Activated T-cell treated with anti-CD3 and anti-CD28 coated beads, Interleukin-2, amount 50 U/mL, for 72 hours (primary cell): ENCODE measurements at regions not wholly inside any gene's neighbourhood (a gene's known extent, or its start where the extent isn't known, plus 50 kb on each side); places are given as distances from the start of the nearest gene placed in this dataset.

Source experiments
- ATAC-seq, 2 donors: fragments of 150-1000 bp; cut with Tn5 transposase; replicated peaks in 1 of 2; 2 replicates each; pipeline ENCODE4 v1.10.0; 2021; ENCODE audit warnings: moderate library complexity in 2 of 2, mild to moderate bottlenecking in 1 of 2
- DNase-seq, 2 donors: peaks; one replicate each; pipeline ENCODE4 v3.0.0; 2021 to 2022; ENCODE audit warnings: mixed read lengths in 1 of 2
- H3K27ac Mint-ChIP-seq: one replicate; pipeline ENCODE4 v1.8.0; 2022; ENCODE audit warnings: mild to moderate bottlenecking, moderate library complexity, mixed read lengths
- H3K27me3 Mint-ChIP-seq: one replicate; pipeline ENCODE4 v1.8.0; 2022; ENCODE audit warnings: low read depth, mixed read lengths
- H3K36me3 Mint-ChIP-seq, 2 donors: one replicate each; pipeline ENCODE4 v1.8.0; 2022; ENCODE audit warnings: mixed read lengths in 2 of 2, mild to moderate bottlenecking in 1 of 2; ENCODE audit not compliant: insufficient read depth in 2 of 2
- H3K4me1 Mint-ChIP-seq: one replicate; pipeline ENCODE4 v1.8.0; 2022; ENCODE audit warnings: low read depth, mixed read lengths
- H3K4me3 Mint-ChIP-seq, 2 donors: one replicate each; pipeline ENCODE4 v1.8.0; 2022; ENCODE audit warnings: mild to moderate bottlenecking in 2 of 2, mixed read lengths in 2 of 2, moderate library complexity in 2 of 2
- H3K9me3 Mint-ChIP-seq, 2 donors: one replicate each; pipeline ENCODE4 v1.8.0; 2022; ENCODE audit warnings: mixed read lengths in 2 of 2

DNA sequence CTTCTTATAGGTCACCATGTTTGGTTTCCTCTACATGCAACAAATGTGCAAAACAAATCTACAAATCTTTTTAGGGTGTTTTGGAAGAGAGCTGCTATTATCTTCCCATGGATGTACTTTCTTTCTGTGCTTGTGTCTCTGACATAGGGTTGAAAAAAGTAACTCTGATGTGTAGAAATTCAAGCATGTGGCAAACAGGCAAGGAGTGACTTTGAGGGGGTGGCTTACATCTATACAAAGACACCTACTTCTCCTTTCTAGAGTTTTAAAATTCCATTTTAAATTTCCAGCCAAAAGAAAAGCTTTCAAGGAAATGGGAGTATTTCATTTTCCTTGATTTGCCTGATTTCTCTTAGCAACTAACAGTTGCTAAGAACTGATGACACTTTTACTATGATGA lies 904.8 kb upstream of the CELF4 start:
- no peaks in the 10 kb centered on the region for H3K4me1 Mint-ChIP-seq
- H3K36me3 Mint-ChIP-seq, result peaks cover 0 to 2% of the 10 kb centered on the region in 2 donors
- no peak overlapping the region for H3K4me3 Mint-ChIP-seq
- ATAC-seq (no peak), DNase-seq (no peak)
- H3K9me3 Mint-ChIP-seq, result peaks cover 3% of the 10 kb centered on the region in 2 donors
- H3K27me3 Mint-ChIP-seq, result peaks cover 10% of the 10 kb centered on the region
- H3K27ac Mint-ChIP-seq, result no peak overlapping the region

- DNase-seq (no peak), ATAC-seq (no peak)
- H3K9me3 Mint-ChIP-seq, result peaks cover 0 to 5% of the 10 kb centered on the region in 2 donors
- H3K36me3 Mint-ChIP-seq, result no peaks in the 10 kb centered on the region
- peaks cover 10% of the 10 kb centered on the region for H3K27me3 Mint-ChIP-seq
- peaks cover 4% of the 10 kb centered on the region for H3K4me1 Mint-ChIP-seq
- H3K27ac Mint-ChIP-seq, result no peak overlapping the region
- no peak overlapping the region for H3K4me3 Mint-ChIP-seq
Observed at GRCh38 chr18:38466426-38466825, 900.8 kb upstream of the CELF4 start.

DNA sequence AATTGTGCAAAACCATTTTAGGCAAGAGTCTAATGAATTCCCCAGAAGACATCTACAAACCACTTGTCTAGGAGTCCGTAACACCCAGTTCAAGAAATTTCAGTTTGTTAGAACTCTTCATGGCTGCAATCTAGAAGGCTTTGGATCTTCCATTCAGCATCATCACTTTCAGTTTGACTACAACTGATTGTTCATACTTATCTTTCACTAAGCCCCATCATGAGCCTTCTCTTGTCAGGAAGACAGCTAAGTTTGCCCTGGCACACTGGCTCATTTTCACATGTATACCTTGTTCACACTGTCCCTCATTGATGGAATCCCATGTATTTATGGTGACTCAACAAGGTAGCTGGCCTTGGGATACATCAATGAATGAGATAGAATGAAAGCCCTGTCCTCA lies 898.4 kb upstream of the CELF4 start:
- peak; percentile 23 to 72 for ATAC-seq
- peak in 1 of 2 donors; percentile 0 for DNase-seq
- peaks cover 2% of the 10 kb centered on the region for H3K27me3 Mint-ChIP-seq
- H3K4me1 Mint-ChIP-seq, result peaks cover 4% of the 10 kb centered on the region
- no peak overlapping the region for H3K27ac Mint-ChIP-seq
- H3K9me3 Mint-ChIP-seq, result peaks cover 0 to 5% of the 10 kb centered on the region in 2 donors
- no peak overlapping the region for H3K4me3 Mint-ChIP-seq
- H3K36me3 Mint-ChIP-seq, result no peaks in the 10 kb centered on the region

DNA sequence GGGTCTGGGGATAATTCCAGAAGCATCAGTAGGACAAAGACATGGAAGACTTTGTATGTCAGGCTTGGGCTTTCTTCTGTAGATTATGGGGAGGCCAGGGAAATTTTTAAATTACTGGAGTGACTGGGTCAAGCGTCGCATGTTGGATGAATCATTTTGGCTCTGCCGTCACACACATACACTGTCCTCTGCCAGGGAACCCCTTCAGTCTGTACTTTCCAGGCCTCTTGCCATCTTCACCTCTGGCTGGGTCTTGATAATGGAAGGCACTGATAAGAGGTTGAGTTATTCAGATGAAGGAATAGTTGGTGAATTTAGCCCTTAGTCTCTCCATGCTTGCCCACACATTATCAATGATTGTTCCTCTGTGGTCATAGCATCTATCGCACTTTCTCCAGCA lies 895.1 kb upstream of the CELF4 start:
- DNase-seq (no peak), ATAC-seq (no peak)
- Mint-ChIP-seq H3K27me3 (no peaks in the 10 kb centered on the region), H3K4me1 (peaks cover 4% of the 10 kb centered on the region), H3K36me3 (no peaks in the 10 kb centered on the region), H3K9me3 (peaks cover 0 to 5% of the 10 kb centered on the region in 2 donors), H3K4me3 (no peak overlapping the region), H3K27ac (no peak overlapping the region)

DNA sequence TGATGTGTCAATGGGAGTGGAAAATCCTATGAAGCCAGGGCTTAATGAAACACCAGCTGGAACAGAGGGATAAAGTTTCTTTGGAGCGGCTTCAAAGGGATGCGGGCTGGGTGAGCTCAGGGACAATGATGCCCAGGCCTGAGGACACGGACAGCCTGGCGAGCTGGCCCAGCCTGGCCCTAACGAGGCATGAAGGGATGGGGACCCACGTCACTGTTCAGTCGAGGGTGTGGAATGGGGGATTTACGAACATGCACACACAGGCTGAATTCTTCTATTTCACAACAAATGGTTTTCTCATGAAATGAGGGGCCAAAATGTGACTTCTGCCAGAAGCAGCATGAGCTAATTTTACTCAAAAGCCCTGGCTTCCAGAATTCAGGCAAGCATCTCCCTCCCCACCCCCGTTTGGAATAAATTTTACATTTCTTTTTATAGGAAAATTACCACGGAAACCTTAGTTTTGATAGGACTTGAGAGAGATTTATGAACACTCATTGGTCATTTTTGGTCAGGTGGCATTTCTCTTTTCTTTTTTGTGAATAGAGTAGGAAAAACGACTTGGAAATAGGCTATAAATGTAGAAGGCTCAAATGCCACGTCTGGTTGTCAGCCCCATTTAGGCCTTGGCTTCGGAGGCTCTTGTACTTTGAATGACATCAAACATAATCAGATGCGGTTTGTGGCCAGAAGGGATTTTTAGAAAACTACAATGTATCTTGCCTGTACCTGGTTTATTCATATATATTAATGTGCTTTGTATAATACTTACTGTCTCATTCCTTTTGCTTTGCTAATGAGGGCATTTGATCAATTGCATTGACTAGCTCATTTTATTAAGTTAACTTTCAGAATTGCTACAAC lies 893.8 kb upstream of the CELF4 start:
- Mint-ChIP-seq H3K27me3 (no peaks in the 10 kb centered on the region), H3K9me3 (peaks cover 0 to 1% of the 10 kb centered on the region in 2 donors), H3K4me1 (peaks cover 2% of the 10 kb centered on the region), H3K4me3 (no peak overlapping the region), H3K36me3 (no peaks in the 10 kb centered on the region), H3K27ac (no peak overlapping the region)
- ATAC-seq (no peak), DNase-seq (no peak)

DNA sequence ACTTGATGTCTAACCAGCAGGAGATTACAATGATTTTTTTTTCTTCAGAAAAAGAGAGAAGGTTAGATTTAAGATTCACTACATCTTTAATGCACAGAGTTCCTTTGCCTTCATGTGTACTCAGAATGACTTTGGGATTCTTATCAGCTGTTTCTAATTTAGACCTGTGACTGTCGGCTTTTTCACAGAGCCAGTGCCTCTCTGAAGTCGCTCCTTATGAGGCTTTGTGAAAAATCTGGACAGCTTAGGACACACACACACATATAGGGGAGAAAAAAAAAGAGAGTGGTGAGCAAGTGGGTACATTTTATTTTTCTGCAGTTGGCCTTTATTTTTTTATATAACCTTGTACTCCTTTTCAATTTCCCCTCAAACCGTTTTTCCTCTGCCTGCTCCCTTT lies 893.1 kb upstream of the CELF4 start:
- Mint-ChIP-seq H3K27me3 (no peaks in the 10 kb centered on the region), H3K4me3 (no peak overlapping the region), H3K36me3 (no peaks in the 10 kb centered on the region), H3K4me1 (no peaks in the 10 kb centered on the region), H3K27ac (no peak overlapping the region), H3K9me3 (no peaks in the 10 kb centered on the region)
- no peak for ATAC-seq
- no peak for DNase-seq

- Mint-ChIP-seq H3K27ac (no peak overlapping the region), H3K36me3 (no peaks in the 10 kb centered on the region), H3K27me3 (no peaks in the 10 kb centered on the region), H3K4me3 (no peak overlapping the region), H3K4me1 (no peaks in the 10 kb centered on the region), H3K9me3 (no peaks in the 10 kb centered on the region)
- DNase-seq (no peak), ATAC-seq (no peak)
Observed at GRCh38 chr18:38456253-38456652, 890.7 kb upstream of the CELF4 start.

GRCh38 chr18:38454764-38455469 lies 889.3 kb upstream of the CELF4 start:
- DNase-seq, result no peak
- Mint-ChIP-seq H3K27ac (no peak overlapping the region), H3K4me3 (no peak overlapping the region), H3K36me3 (no peaks in the 10 kb centered on the region), H3K9me3 (peaks cover 2% of the 10 kb centered on the region in 2 donors), H3K27me3 (no peaks in the 10 kb centered on the region), H3K4me1 (no peaks in the 10 kb centered on the region)
- ATAC-seq, result no peak

DNA sequence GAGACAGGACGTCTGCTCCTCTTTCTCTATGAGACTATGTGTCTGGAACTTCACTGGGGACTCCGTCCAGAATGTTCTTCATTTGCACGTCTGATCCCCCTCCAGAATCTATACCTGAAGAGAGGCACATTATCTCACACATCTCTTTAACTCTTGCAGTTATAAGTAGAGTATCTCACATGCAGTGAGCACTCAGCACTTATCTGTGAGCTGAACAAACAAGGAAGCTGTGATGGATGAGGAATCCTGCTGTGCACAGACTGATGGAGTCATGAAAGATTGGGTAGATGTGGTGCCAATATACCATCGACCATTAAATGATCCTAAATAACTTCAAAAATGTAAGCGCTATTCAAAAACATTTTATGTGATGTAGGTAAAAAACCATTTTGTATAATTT lies 888.3 kb upstream of the CELF4 start:
- no peak for ATAC-seq
- H3K4me3 Mint-ChIP-seq, result no peak overlapping the region
- H3K4me1 Mint-ChIP-seq, result no peaks in the 10 kb centered on the region
- H3K27ac Mint-ChIP-seq, result no peak overlapping the region
- no peaks in the 10 kb centered on the region for H3K27me3 Mint-ChIP-seq
- H3K9me3 Mint-ChIP-seq, result peaks cover 2% of the 10 kb centered on the region in 2 donors
- H3K36me3 Mint-ChIP-seq, result no peaks in the 10 kb centered on the region
- no peak for DNase-seq

DNA sequence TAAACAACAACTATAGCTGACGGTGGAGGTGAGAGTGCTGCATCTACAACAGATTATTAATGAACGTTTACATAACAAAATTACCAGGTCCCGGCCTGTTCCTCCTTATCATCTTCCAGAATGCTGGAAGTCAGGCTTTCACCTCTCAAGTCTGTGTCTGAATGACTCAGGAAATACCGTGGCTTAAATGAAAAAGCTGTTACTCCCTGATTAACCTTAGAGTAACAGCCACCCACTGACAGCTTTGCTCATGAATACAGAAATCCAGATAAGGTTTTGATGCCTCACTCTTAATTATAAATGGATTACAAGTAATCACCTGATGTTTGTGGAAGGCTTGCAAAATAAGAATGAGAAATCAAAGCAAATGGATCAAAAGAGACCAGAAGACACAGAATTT lies 885.3 kb upstream of the CELF4 start:
- no peak overlapping the region for H3K27ac Mint-ChIP-seq
- DNase-seq (no peak), ATAC-seq (no peak)
- no peaks in the 10 kb centered on the region for H3K36me3 Mint-ChIP-seq
- H3K9me3 Mint-ChIP-seq, result peaks cover 2 to 4% of the 10 kb centered on the region in 2 donors
- H3K4me3 Mint-ChIP-seq, result no peak overlapping the region
- no peaks in the 10 kb centered on the region for H3K4me1 Mint-ChIP-seq
- no peaks in the 10 kb centered on the region for H3K27me3 Mint-ChIP-seq

GRCh38 chr18:38445804-38446145 lies 880.2 kb upstream of the CELF4 start:
- H3K36me3 Mint-ChIP-seq, result no peaks in the 10 kb centered on the region
- H3K27ac Mint-ChIP-seq, result no peak overlapping the region
- DNase-seq, result no peak
- peaks cover 2 to 5% of the 10 kb centered on the region in 2 donors for H3K9me3 Mint-ChIP-seq
- no peak for ATAC-seq
- no peaks in the 10 kb centered on the region for H3K4me1 Mint-ChIP-seq
- H3K4me3 Mint-ChIP-seq, result no peak overlapping the region
- H3K27me3 Mint-ChIP-seq, result peaks cover 7% of the 10 kb centered on the region

- no peaks in the 10 kb centered on the region for H3K4me1 Mint-ChIP-seq
- no peaks in the 10 kb centered on the region for H3K36me3 Mint-ChIP-seq
- peaks cover 7% of the 10 kb centered on the region for H3K27me3 Mint-ChIP-seq
- ATAC-seq, result no peak
- peaks cover 0 to 2% of the 10 kb centered on the region in 2 donors for H3K9me3 Mint-ChIP-seq
- no peak overlapping the region for H3K4me3 Mint-ChIP-seq
- no peak for DNase-seq
- no peak overlapping the region for H3K27ac Mint-ChIP-seq
Observed at GRCh38 chr18:38444971-38445803, 879.6 kb upstream of the CELF4 start.

- H3K27me3 Mint-ChIP-seq, result no peaks in the 10 kb centered on the region
- no peaks in the 10 kb centered on the region for H3K9me3 Mint-ChIP-seq
- H3K36me3 Mint-ChIP-seq, result no peaks in the 10 kb centered on the region
- DNase-seq, result no peak
- H3K27ac Mint-ChIP-seq, result no peak overlapping the region
- ATAC-seq, result no peak
- H3K4me3 Mint-ChIP-seq, result no peak overlapping the region
- no peaks in the 10 kb centered on the region for H3K4me1 Mint-ChIP-seq
Observed at GRCh38 chr18:38427736-38428135, 862.1 kb upstream of the CELF4 start.
